GM10266 (cell line): ENCODE measurements at regions not wholly inside any gene's neighbourhood (a gene's known extent, or its start where the extent isn't known, plus 50 kb on each side); places are given as distances from the start of the nearest gene placed in this dataset.
"Not testable (repeated sequence)": the region's sequence is repeated elsewhere in the genome, so short reads cannot be mapped to it uniquely, and the experiment has no call there.

Experiments used
- DNase-seq: peaks from one replicate; pipeline ENCODE4 v3.0.0; 2012; ENCODE audit errors: extremely low spot score
- TF ChIP-seq, protein P1 (sequence below): IDR thresholded peaks from 2 replicates; pipeline ENCODE4 v1.5.1; 2012; ENCODE audit warnings: mild to moderate bottlenecking, low read depth; ENCODE audit not compliant: control insufficient read depth, insufficient read depth; ENCODE audit errors: missing control alignments

DNA sequence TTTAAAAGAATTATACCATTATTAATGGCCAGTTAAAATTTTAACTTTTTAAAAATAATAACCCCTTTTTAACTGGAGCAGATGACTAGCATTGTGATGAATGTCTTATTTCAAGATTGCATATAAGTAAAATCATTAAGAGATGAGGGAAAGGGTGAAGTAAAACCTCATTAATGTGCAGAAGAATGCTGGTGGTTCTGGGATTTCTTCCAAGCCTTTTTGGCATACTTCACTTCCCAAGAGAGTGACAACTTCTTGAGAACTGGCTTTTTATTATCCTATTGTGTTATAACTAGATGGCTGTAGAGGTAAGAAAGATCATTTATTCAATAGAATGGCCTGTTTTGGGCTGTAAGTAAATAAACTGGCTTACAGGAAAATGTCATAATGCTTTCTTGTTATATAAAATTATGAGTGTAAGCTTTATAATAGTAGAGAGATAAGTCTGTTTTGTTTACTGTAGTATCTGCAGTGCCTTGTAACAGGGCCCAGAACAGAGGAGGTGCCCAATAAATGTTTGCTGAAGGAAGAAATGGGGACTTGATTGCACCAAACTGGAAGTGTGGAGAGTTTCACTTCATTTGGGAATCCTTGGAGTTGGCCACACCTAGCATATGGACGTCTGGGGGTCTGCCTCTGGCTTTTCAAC, 242.9 kb upstream of the PITX2 start:
- TF ChIP-seq, protein P1, sequence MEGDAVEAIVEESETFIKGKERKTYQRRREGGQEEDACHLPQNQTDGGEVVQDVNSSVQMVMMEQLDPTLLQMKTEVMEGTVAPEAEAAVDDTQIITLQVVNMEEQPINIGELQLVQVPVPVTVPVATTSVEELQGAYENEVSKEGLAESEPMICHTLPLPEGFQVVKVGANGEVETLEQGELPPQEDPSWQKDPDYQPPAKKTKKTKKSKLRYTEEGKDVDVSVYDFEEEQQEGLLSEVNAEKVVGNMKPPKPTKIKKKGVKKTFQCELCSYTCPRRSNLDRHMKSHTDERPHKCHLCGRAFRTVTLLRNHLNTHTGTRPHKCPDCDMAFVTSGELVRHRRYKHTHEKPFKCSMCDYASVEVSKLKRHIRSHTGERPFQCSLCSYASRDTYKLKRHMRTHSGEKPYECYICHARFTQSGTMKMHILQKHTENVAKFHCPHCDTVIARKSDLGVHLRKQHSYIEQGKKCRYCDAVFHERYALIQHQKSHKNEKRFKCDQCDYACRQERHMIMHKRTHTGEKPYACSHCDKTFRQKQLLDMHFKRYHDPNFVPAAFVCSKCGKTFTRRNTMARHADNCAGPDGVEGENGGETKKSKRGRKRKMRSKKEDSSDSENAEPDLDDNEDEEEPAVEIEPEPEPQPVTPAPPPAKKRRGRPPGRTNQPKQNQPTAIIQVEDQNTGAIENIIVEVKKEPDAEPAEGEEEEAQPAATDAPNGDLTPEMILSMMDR: no peak
- DNase-seq: no peak

DNA sequence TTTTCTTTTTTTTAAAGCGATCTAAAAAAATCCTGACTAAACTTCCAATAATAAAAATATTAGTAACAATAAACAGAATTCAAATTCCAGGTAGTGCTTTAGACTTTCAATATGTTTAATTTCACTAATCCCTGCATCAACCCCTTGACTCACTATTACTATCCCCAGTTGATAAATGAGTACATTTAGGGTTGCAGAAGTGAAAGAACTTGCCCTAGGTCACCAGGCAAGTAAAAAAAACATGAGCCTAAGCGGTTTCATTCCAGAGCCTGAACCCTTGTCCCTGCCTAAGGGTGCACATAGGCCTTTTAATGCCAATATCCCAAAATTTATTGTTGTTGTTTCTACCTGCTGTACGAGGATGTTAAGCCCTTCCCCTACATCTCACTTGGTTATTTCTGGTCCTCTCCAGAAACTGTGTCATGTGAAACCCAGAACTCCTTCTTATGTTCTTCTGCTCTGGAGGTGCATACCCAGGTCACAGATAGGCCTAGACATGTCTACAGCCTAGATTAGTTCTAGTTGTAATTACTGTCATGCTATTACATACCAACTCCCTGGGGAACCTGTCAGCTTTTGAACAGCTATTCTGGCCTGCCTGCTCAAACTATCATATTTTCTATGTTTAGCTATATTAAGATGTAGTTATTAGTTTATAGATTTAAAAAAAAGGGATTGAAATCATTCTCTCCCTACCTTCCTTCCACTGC, 244.5 kb upstream of the PITX2 start:
- peak; percentile 7 for DNase-seq
- TF ChIP-seq, protein P1: no peak

DNA sequence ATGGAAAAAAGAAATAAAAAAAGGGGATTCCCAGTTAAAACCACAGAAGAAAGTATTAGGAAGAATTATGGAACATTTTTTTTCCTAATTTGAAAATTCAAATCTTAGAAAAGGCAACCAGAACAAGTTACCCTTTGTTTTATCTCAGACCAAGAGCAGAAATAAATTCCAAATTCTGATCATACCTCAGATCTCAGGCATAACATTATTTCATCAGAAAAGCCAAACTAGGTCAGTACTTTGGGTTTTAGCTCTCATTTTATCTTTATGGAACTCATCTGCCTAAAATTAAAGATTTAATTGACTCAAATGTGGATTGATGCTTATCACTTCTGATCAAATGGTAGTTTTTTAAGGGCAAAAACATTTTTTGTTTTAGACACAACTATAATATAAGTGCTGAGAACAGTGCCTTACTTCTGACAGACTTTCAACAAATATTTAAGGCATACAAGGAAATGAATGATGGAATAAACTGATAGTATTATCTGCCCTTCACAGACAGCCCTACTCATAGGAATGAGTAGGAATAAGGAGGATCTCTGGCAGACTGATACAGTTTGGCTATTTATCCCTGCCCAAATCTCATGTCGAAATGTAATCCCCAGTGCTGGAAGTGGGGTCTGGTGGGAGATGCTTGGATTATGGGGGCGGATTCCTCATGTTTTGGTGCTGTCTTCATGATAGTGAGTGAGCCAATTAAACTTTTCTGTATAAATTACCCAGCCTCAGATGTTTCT, 245.3 kb upstream of the PITX2 start:
- DNase-seq: no peak
- TF ChIP-seq, protein P1: no peak

DNA sequence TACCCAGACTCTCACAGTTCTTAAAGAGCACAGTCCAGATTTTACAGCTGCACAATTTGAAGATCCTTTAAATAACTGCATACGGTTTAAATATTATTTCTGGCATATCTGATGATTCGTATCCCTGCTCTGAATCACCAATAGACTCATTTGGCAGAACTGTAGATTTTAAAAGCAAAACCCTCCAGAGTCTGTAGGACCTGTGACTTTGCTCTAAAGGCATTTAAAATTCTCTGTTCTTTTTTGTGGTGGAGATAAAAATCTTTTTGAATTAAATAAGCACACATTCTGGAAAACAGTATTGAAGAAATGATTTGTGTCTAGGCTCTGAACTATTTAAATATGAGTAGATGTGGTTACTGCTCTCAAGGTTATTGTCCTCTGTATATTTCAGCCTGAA, 246.2 kb upstream of the PITX2 start:
- no peak for DNase-seq
- TF ChIP-seq, protein P1: no peak

DNA sequence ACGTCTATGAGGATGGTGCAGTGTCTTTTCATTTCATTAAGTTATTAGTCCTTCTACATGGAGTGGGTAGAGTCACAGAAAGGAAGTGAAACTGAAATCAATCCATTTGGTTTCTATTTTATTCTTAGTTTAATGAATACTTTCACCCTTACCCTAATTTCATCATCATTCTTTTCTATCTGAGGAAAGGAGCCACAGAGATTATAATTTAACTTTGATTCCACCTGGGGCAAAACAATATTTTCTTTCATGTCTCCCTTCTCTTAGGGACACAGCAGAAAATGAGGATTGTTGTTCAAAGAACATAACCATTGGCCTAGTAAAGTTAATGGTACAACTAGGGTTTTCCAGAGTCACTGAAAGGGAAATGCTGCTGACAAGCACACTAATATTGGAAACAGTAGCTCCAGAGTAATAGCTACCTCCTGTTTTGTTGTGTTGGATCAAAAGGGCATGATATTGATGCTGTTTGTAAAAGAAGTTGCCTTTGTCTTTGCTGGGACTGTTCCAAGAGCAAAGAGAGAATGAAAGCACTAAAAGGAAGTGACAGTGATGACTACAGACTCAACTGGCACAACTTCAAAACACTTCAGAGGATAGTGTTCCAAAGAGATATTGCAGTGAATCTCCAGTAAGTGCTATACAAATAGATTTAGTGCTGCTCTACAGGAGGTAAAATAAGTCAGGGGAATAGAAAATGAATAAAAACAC, 247.1 kb upstream of the PITX2 start:
- TF ChIP-seq, protein P1: no peak
- no peak for DNase-seq

DNA sequence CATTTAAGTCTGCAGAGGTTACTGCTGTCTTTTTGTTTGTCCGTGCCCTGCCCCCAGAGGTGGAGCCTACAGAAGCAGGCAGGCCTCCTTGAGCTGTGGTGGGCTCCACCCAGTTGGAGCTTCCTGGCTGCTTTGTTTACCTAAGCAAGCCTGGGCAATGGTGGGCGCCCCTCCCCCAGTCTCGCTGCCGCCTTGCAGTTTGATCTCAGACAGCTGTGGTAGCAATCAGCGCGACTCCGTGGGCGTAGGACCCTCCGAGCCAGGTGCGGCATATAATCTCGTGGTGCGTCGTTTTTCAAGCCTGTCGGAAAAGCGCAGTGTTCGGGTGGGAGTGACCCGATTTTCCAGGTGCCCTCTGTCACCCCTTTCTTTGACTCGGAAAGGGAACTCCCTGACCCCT, 253.3 kb upstream of the PITX2 start:
- DNase-seq: not testable (repeated sequence)

DNA sequence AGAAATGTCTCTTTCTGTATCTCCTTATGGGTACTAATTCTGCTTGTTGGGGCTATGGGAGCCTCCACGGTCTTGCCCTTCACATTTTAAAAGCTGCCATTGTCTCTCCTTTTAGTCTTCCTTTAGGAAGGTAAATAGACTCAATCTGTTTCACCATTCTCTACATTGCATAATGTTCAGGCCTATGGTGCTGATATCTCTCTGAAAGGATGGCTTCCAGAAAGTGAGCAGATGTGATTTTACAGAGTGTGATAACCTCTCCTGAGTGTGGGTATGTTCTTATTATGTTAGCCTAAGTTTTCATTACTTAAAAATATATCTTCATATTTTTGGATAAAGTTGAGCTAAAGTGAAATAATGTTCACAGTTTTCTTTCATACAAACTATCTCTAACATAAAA, 254.0 kb upstream of the PITX2 start:
- DNase-seq: no peak
- TF ChIP-seq, protein P1: no peak
